GM23338 (cell line): ENCODE measurements at regions not wholly inside any gene's neighbourhood (a gene's known extent, or its start where the extent isn't known, plus 50 kb on each side); places are given as distances from the start of the nearest gene placed in this dataset.

Experiments used
- ATAC-seq: fragments of 200-7000 bp; cut with Tn5 transposase; 3 replicates; pipeline ENCODE4 v1.9.1; 2020
- DNase-seq: peaks from one replicate; pipeline ENCODE4 v3.0.0-alpha.2; 2015; ENCODE audit warnings: low spot score
- H2AFZ ChIP-seq: fragments of 200-600 bp; sonication (generic); 2 replicates; pipeline ENCODE4 v1.8.0; 2016; ENCODE audit warnings: antibody characterized with exemption, mild to moderate bottlenecking, moderate library complexity
- H3F3A ChIP-seq: fragments of 200-600 bp; sonication (generic); replicated peaks from 2 replicates; pipeline ENCODE4 v1.8.0; 2017; ENCODE audit warnings: antibody characterized with exemption, mixed run types, low read depth
- H3K27ac ChIP-seq: fragments of 200-600 bp; sonication (generic); 2 replicates; pipeline ENCODE4 v1.6.1; 2016; ENCODE audit warnings: low read depth
- H3K27me3 ChIP-seq: fragments of 200-600 bp; sonication (generic); 2 replicates; pipeline ENCODE4 v1.8.0; 2016; ENCODE audit warnings: mild to moderate bottlenecking, mixed run types, moderate library complexity; ENCODE audit not compliant: insufficient read depth
- H3K36me3 ChIP-seq: fragments of 200-600 bp; sonication (generic); 2 replicates; pipeline ENCODE4 v1.8.0; 2016; ENCODE audit warnings: mild to moderate bottlenecking; ENCODE audit not compliant: insufficient read depth
- H3K4me1 ChIP-seq: fragments of 200-600 bp; sonication (generic); 2 replicates; pipeline ENCODE4 v1.8.0; 2016; ENCODE audit warnings: mild to moderate bottlenecking, moderate library complexity; ENCODE audit not compliant: insufficient read depth
- H3K4me2 ChIP-seq: fragments of 200-600 bp; sonication (generic); 2 replicates; pipeline ENCODE4 v1.7.1; 2017; ENCODE audit warnings: mixed run types
- H3K4me3 ChIP-seq: fragments of 200-600 bp; sonication (generic); 2 replicates; pipeline ENCODE4 v1.6.1; 2016; ENCODE audit warnings: mixed run types
- H3K79me2 ChIP-seq: fragments of 200-600 bp; sonication (generic); replicated peaks from 2 replicates; pipeline ENCODE4 v1.8.0; 2017; ENCODE audit warnings: mild to moderate bottlenecking; ENCODE audit not compliant: insufficient read depth
- H3K9me2 ChIP-seq: fragments of 200-600 bp; sonication (generic); 2 replicates; pipeline ENCODE4 v1.8.0; 2017; ENCODE audit not compliant: insufficient read depth
- H4K20me1 ChIP-seq: fragments of 200-600 bp; sonication (generic); replicated peaks from 2 replicates; pipeline ENCODE4 v1.8.0; 2017; ENCODE audit warnings: mild to moderate bottlenecking; ENCODE audit not compliant: insufficient read depth
- H3K27ac Mint-ChIP-seq: 2 replicates; pipeline ENCODE4 v1.8.0; 2020; ENCODE audit warnings: inconsistent platforms, mild to moderate bottlenecking, moderate library complexity, mixed read lengths
- H3K27me3 Mint-ChIP-seq: 3 replicates; pipeline ENCODE4 v1.8.0; 2022; ENCODE audit warnings: low read depth, mild to moderate bottlenecking, moderate library complexity, mixed read lengths, inconsistent platforms; ENCODE audit not compliant: insufficient read depth, poor library complexity
- H3K36me3 Mint-ChIP-seq: 3 replicates; pipeline ENCODE4 v1.8.0; 2021; ENCODE audit warnings: low read depth, mild to moderate bottlenecking, inconsistent platforms, moderate library complexity, mixed read lengths
- H3K4me1 Mint-ChIP-seq: 3 replicates; pipeline ENCODE4 v1.8.0; 2020; ENCODE audit warnings: mild to moderate bottlenecking, inconsistent platforms, mixed read lengths
- H3K4me3 Mint-ChIP-seq: 3 replicates; pipeline ENCODE4 v1.8.0; 2021; ENCODE audit warnings: moderate library complexity, mild to moderate bottlenecking, inconsistent platforms, mixed read lengths
- H3K9me3 Mint-ChIP-seq: 3 replicates; pipeline ENCODE4 v1.8.0; 2020; ENCODE audit warnings: moderate library complexity, mild to moderate bottlenecking, inconsistent platforms, mixed read lengths
- CREB1 ChIP-seq: fragments of 250-450 bp; sonication (Bioruptor Pico); IDR thresholded peaks from 2 replicates; pipeline ENCODE4 v1.5.0; 2020; ENCODE audit warnings: low read depth, mild to moderate bottlenecking, moderate library complexity
- EZH2 ChIP-seq: fragments of 200-600 bp; sonication (generic); IDR thresholded peaks from one replicate; pipeline ENCODE4 v1.8.0; 2017; ENCODE audit warnings: antibody characterized with exemption, mild to moderate bottlenecking, low read depth; ENCODE audit not compliant: unreplicated experiment
- EZH2phosphoT487 ChIP-seq: fragments of 200-600 bp; sonication (generic); IDR thresholded peaks from one replicate; pipeline ENCODE4 v1.8.1; 2018; ENCODE audit warnings: antibody characterized with exemption; ENCODE audit not compliant: unreplicated experiment
- JUNB ChIP-seq: IDR thresholded peaks from one replicate; pipeline ENCODE4 v1.6.1; 2016; ENCODE audit warnings: antibody characterized with exemption; ENCODE audit not compliant: unreplicated experiment
- NANOG ChIP-seq: IDR thresholded peaks from 2 replicates; pipeline ENCODE4 v1.6.1; 2016; ENCODE audit warnings: antibody characterized with exemption, borderline replicate concordance
- POLR2AphosphoS5 ChIP-seq: IDR thresholded peaks from 2 replicates; pipeline ENCODE4 v1.6.1; 2016; ENCODE audit warnings: antibody characterized with exemption, low read depth
- REST ChIP-seq: IDR thresholded peaks from one replicate; pipeline ENCODE4 v1.6.1; 2018; ENCODE audit warnings: antibody characterized with exemption; ENCODE audit not compliant: unreplicated experiment
- STAT1 ChIP-seq: IDR thresholded peaks from one replicate; pipeline ENCODE4 v1.6.1; 2016; ENCODE audit warnings: antibody characterized with exemption; ENCODE audit not compliant: unreplicated experiment
- ZNF114 ChIP-seq: fragments of 250-450 bp; sonication (Bioruptor Pico); IDR thresholded peaks from 2 replicates; pipeline ENCODE4 v1.5.0; 2020; ENCODE audit warnings: mild to moderate bottlenecking, moderate library complexity
- ZNF331 ChIP-seq: fragments of 250-450 bp; sonication (Bioruptor Pico); IDR thresholded peaks from 2 replicates; pipeline ENCODE4 v1.5.0; 2020; ENCODE audit warnings: low read depth, mild to moderate bottlenecking, moderate library complexity
- ZNF462 ChIP-seq: fragments of 250-450 bp; sonication (Bioruptor Pico); IDR thresholded peaks from 2 replicates; pipeline ENCODE4 v1.5.0; 2020; ENCODE audit warnings: mild to moderate bottlenecking, moderate library complexity
- TF ChIP-seq, protein P1 (sequence below), 2 experiments: fragments of 200-600 bp in 1 of 2; sonication (generic) in 1 of 2; conservative IDR thresholded peaks; 2 replicates each; pipeline versions ENCODE4 v1.5.1 to v1.6.1; 2016 to 2017; ENCODE audit warnings: antibody characterized with exemption in 2 of 2, low read depth in 2 of 2, mild to moderate bottlenecking in 2 of 2, moderate library complexity in 1 of 2
- TF ChIP-seq, protein P2 (sequence below): IDR thresholded peaks from 2 replicates; pipeline ENCODE4 v1.6.1; 2016; ENCODE audit warnings: antibody characterized with exemption

- no peaks in the 10 kb centered on the region for H3K27me3 ChIP-seq
- H3K4me1 ChIP-seq, result no peaks in the 10 kb centered on the region
- peaks cover 2% of the 10 kb centered on the region for H3K27me3 Mint-ChIP-seq
- H3K79me2 ChIP-seq, result no peaks in the 10 kb centered on the region
- H3K27ac Mint-ChIP-seq, result no peak overlapping the region
- no peaks in the 10 kb centered on the region for H3K36me3 Mint-ChIP-seq
- H3K4me3 Mint-ChIP-seq, result no peak overlapping the region
- no peak overlapping the region for H3K27ac ChIP-seq
- ATAC-seq (no peak), DNase-seq (no peak)
- H2AFZ ChIP-seq, result no peak overlapping the region
- no peak overlapping the region for H3K4me2 ChIP-seq
- H3K4me3 ChIP-seq, result no peak overlapping the region
- no peaks in the 10 kb centered on the region for H4K20me1 ChIP-seq
- no peaks in the 10 kb centered on the region for H3K9me2 ChIP-seq
- no peaks in the 10 kb centered on the region for H3K36me3 ChIP-seq
- H3K4me1 Mint-ChIP-seq, result no peaks in the 10 kb centered on the region
- TF ChIP-seq POLR2AphosphoS5 (no peak), JUNB (no peak), ZNF462 (CRISPR knock-in tag) (no peak), NANOG (no peak), CREB1 (CRISPR knock-in tag) (no peak), REST (no peak), ZNF331 (CRISPR knock-in tag) (no peak), EZH2 (no peak), STAT1 (no peak), ZNF114 (CRISPR knock-in tag) (no peak), EZH2phosphoT487 (no peak)
- TF ChIP-seq, protein P1, sequence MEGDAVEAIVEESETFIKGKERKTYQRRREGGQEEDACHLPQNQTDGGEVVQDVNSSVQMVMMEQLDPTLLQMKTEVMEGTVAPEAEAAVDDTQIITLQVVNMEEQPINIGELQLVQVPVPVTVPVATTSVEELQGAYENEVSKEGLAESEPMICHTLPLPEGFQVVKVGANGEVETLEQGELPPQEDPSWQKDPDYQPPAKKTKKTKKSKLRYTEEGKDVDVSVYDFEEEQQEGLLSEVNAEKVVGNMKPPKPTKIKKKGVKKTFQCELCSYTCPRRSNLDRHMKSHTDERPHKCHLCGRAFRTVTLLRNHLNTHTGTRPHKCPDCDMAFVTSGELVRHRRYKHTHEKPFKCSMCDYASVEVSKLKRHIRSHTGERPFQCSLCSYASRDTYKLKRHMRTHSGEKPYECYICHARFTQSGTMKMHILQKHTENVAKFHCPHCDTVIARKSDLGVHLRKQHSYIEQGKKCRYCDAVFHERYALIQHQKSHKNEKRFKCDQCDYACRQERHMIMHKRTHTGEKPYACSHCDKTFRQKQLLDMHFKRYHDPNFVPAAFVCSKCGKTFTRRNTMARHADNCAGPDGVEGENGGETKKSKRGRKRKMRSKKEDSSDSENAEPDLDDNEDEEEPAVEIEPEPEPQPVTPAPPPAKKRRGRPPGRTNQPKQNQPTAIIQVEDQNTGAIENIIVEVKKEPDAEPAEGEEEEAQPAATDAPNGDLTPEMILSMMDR (conservative IDR thresholded peaks at IDR 0.05; ENCODE audit: low read depth in 2 of 2), result no peak
- TF ChIP-seq, protein P2, sequence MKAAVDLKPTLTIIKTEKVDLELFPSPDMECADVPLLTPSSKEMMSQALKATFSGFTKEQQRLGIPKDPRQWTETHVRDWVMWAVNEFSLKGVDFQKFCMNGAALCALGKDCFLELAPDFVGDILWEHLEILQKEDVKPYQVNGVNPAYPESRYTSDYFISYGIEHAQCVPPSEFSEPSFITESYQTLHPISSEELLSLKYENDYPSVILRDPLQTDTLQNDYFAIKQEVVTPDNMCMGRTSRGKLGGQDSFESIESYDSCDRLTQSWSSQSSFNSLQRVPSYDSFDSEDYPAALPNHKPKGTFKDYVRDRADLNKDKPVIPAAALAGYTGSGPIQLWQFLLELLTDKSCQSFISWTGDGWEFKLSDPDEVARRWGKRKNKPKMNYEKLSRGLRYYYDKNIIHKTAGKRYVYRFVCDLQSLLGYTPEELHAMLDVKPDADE, result no peak
- H3K9me3 Mint-ChIP-seq, result no peaks in the 10 kb centered on the region
- no peaks in the 10 kb centered on the region for H3F3A ChIP-seq
These were observed 133.6 kb upstream of the MC4R start for GRCh38 chr18:60506190-60506589.
